Pancreas (tissue), 10 donors: ENCODE measurements at regions not wholly inside any gene's neighbourhood (a gene's known extent, or its start where the extent isn't known, plus 50 kb on each side); places are given as distances from the start of the nearest gene placed in this dataset.

Experiments used
- ATAC-seq, 4 donors: fragments of 200-7000 bp; cut with Tn5 transposase; one replicate each; pipeline versions ENCODE4 v1.8.0 to v1.9.1; 2020; ENCODE audit warnings: mild to moderate bottlenecking in 4 of 4, moderate library complexity in 4 of 4
- DNase-seq, 6 donors: peaks; one replicate each; pipeline ENCODE4 v3.0.0-alpha.2; 2020
- FAIRE-seq: peaks from 2 replicates; lab custom pipeline; 2012; peaks lifted over from hg19 to GRCh38; lab: Jason Lieb, UNC
- H3K27ac ChIP-seq, 4 donors: fragments of 200-600 bp; sonication (generic); 1 replicate in 3 of 4; 2 replicates in 1 of 4; pipeline versions ENCODE4 v1.5.0 to v1.8.0; 2020
- H3K27me3 ChIP-seq, 4 donors: fragments of 200-600 bp; one replicate each; pipeline ENCODE4 v1.8.0; 2021
- H3K36me3 ChIP-seq, 3 donors: fragments of 200-600 bp; sonication (generic) in 1 of 3; one replicate each; pipeline versions ENCODE4 v1.5.0 to v1.8.0; 2020 to 2021
- H3K4me1 ChIP-seq, 3 donors: fragments of 200-600 bp; one replicate each; pipeline ENCODE4 v1.8.0; 2021
- H3K4me3 ChIP-seq, 4 donors: fragments of 200-600 bp; sonication (generic) in 2 of 4; one replicate each; pipeline versions ENCODE4 v1.5.0 to v1.8.0; 2020 to 2021
- H3K9me3 ChIP-seq, 4 donors: fragments of 200-600 bp; one replicate each; pipeline ENCODE4 v1.8.0; 2021
- CTCF ChIP-seq, 4 donors: fragments of 200-600 bp; sonication (generic) in 3 of 4; IDR thresholded peaks; one replicate each; pipeline versions ENCODE4 v1.5.0 to v1.8.0; 2021; ENCODE audit warnings: antibody characterized with exemption in 4 of 4
- WGBS, 2 donors: extraction: QIAGEN DNeasy Blood & Tissue Kit; methylation state at CpG; one replicate each; pipeline ENCODE4 v1.1.7; 2013; 5-methylcytosine and 5-hydroxymethylcytosine counted together
- intact Hi-C, 3 donors: fragments of 100-400 bp; cut with DNase I; formaldehyde crosslinking; loops; one replicate each; pipeline versions ENCODE4 v1.11.1 to v1.14.2; 2022
- donor health status: healthy with polysubstance abuse.
- donor health status: DM: no; HTN: no; CAD: no; lungs with moderate emphysema.
- donor health status: DM: no; HTN: no; CAD: no.
- donor health status: control.
- donor health status: control.
- donor health status: Bipolar disorder and iron deficiency.
- donor health status: DM: yes; HTN: yes; CAD: no.
- donor health status: DM: no; HTN: no; CAD: no.
- donor health status: DM: no; HTN: no; CAD: no.
- donor health status: DM: yes; HTN: yes; CAD: no.

- no peak for TF ChIP-seq CTCF (IDR thresholded peaks at IDR 0.05)
- intact Hi-C loops = no loop called here
- FAIRE-seq (no peak), DNase-seq (no peak), ATAC-seq (no peak)
- H3K36me3 ChIP-seq = no peaks in the 10 kb centered on the region
- no peaks in the 10 kb centered on the region for H3K9me3 ChIP-seq
- WGBS, 2 donors = 15 to 33% methylated on average over 1 of the region's 1 CpG
- H3K27me3 ChIP-seq = no peaks in the 10 kb centered on the region
- H3K4me3 ChIP-seq = no peak overlapping the region
- H3K27ac ChIP-seq = no peak overlapping the region
- H3K4me1 ChIP-seq = no peaks in the 10 kb centered on the region
These were observed 608.9 kb downstream of the PDCD6IP start for GRCh38 chr3:34407281-34407680.

GRCh38 chr3:34408088-34408487, 609.7 kb downstream of the PDCD6IP start:
- DNase-seq (no peak), FAIRE-seq (no peak), ATAC-seq (no peak)
- 58 to 65% methylated on average over 3 of the region's 3 CpGs for WGBS, 2 donors
- H3K36me3 ChIP-seq = no peaks in the 10 kb centered on the region
- intact Hi-C loops = no loop called here
- no peaks in the 10 kb centered on the region for H3K27me3 ChIP-seq
- no peaks in the 10 kb centered on the region for H3K4me1 ChIP-seq
- no peaks in the 10 kb centered on the region for H3K9me3 ChIP-seq
- no peak overlapping the region for H3K4me3 ChIP-seq
- H3K27ac ChIP-seq = no peak overlapping the region
- no peak for TF ChIP-seq CTCF (IDR thresholded peaks at IDR 0.05)

GRCh38 chr3:34411596-34411995, 613.2 kb downstream of the PDCD6IP start:
- ATAC-seq (no peak), FAIRE-seq (no peak), DNase-seq (no peak)
- H3K4me3 ChIP-seq = no peak overlapping the region
- H3K36me3 ChIP-seq = no peaks in the 10 kb centered on the region
- 36 to 37% methylated on average over 1 of the region's 1 CpG for WGBS, 2 donors
- H3K4me1 ChIP-seq = no peaks in the 10 kb centered on the region
- TF ChIP-seq CTCF (IDR thresholded peaks at IDR 0.05) = no peak
- no peak overlapping the region for H3K27ac ChIP-seq
- intact Hi-C loops = no loop called here
- no peaks in the 10 kb centered on the region for H3K27me3 ChIP-seq
- no peaks in the 10 kb centered on the region for H3K9me3 ChIP-seq

- no peak overlapping the region for H3K27ac ChIP-seq
- H3K27me3 ChIP-seq = no peaks in the 10 kb centered on the region
- DNase-seq = no peak
- no peak overlapping the region for H3K4me3 ChIP-seq
- 58 to 88% methylated on average over 1 of the region's 1 CpG for WGBS, 2 donors
- FAIRE-seq = no peak
- no peak for TF ChIP-seq CTCF (IDR thresholded peaks at IDR 0.05)
- H3K4me1 ChIP-seq = no peaks in the 10 kb centered on the region
- no peak for ATAC-seq
- no peaks in the 10 kb centered on the region for H3K36me3 ChIP-seq
- no peaks in the 10 kb centered on the region for H3K9me3 ChIP-seq
- intact Hi-C loops = no loop called here
These were observed 621.4 kb downstream of the PDCD6IP start for GRCh38 chr3:34419801-34420200.

- Histone ChIP-seq H3K9me3 (no peaks in the 10 kb centered on the region), H3K4me1 (no peaks in the 10 kb centered on the region), H3K36me3 (no peaks in the 10 kb centered on the region), H3K27ac (no peak overlapping the region), H3K4me3 (no peak overlapping the region), H3K27me3 (no peaks in the 10 kb centered on the region)
- 71 to 84% methylated on average over 2 of the region's 2 CpGs for WGBS, 2 donors
- no peak for TF ChIP-seq CTCF (IDR thresholded peaks at IDR 0.05)
- FAIRE-seq = no peak
- ATAC-seq = no peak
- intact Hi-C loops = no loop called here
- DNase-seq = no peak
These were observed 623.3 kb downstream of the PDCD6IP start for GRCh38 chr3:34421762-34422161.
